Type B pancreatic cell (in vitro differentiated cells): ENCODE measurements at regions not wholly inside any gene's neighbourhood (a gene's known extent, or its start where the extent isn't known, plus 50 kb on each side); places are given as distances from the start of the nearest gene placed in this dataset.

Experiments
- DNase-seq: peaks from one replicate; pipeline ENCODE4 v3.0.0; 2021; ENCODE audit warnings: mixed read lengths; ENCODE audit not compliant: unreplicated experiment; ENCODE audit errors: extremely low spot score
- H3K27ac Mint-ChIP-seq: 2 replicates; pipeline ENCODE4 v1.8.0; 2021; ENCODE audit warnings: mild to moderate bottlenecking, mixed read lengths
- H3K27me3 Mint-ChIP-seq: 2 replicates; pipeline ENCODE4 v1.8.0; 2021; ENCODE audit warnings: mixed read lengths
- H3K36me3 Mint-ChIP-seq: 2 replicates; pipeline ENCODE4 v1.8.0; 2021; ENCODE audit warnings: mixed read lengths
- H3K4me1 Mint-ChIP-seq: one replicate; pipeline ENCODE4 v1.8.0; 2021; ENCODE audit warnings: mixed read lengths; ENCODE audit not compliant: unreplicated experiment
- H3K4me3 Mint-ChIP-seq: 2 replicates; pipeline ENCODE4 v1.8.0; 2021; ENCODE audit warnings: mild to moderate bottlenecking, mixed read lengths
- H3K9me3 Mint-ChIP-seq: 2 replicates; pipeline ENCODE4 v1.8.0; 2021; ENCODE audit warnings: mixed read lengths
- TF ChIP-seq, protein P1 (sequence below): fragments of 200-600 bp; sonication (generic); conservative IDR thresholded peaks from 2 replicates; pipeline ENCODE4 v1.5.0; 2021; ENCODE audit warnings: antibody characterized with exemption, mild to moderate bottlenecking

DNA sequence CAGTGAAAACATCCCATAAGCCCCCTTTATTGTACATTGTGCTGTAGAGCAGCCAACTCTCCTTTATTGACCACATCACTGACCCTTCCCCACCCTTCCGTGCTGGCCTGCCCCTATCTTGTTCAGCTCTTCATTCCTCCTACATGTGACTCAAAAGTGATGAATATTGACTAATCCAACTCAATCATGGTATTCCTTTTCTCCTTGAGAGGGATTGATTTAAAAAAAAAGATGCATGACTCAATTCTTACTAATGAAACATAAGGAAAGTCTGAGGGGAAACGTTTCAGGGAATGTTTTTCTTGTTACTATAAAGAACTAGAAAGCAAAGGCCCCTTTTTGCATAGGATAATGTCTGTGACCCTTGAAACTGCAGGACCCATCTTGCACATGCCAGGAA is 125.2 kb upstream of the SOX9 start:
- TF ChIP-seq, protein P1, sequence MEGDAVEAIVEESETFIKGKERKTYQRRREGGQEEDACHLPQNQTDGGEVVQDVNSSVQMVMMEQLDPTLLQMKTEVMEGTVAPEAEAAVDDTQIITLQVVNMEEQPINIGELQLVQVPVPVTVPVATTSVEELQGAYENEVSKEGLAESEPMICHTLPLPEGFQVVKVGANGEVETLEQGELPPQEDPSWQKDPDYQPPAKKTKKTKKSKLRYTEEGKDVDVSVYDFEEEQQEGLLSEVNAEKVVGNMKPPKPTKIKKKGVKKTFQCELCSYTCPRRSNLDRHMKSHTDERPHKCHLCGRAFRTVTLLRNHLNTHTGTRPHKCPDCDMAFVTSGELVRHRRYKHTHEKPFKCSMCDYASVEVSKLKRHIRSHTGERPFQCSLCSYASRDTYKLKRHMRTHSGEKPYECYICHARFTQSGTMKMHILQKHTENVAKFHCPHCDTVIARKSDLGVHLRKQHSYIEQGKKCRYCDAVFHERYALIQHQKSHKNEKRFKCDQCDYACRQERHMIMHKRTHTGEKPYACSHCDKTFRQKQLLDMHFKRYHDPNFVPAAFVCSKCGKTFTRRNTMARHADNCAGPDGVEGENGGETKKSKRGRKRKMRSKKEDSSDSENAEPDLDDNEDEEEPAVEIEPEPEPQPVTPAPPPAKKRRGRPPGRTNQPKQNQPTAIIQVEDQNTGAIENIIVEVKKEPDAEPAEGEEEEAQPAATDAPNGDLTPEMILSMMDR = no peak
- no peaks in the 10 kb centered on the region for H3K9me3 Mint-ChIP-seq
- no peak overlapping the region for H3K4me3 Mint-ChIP-seq
- H3K27ac Mint-ChIP-seq = no peak overlapping the region
- peaks cover 4% of the 10 kb centered on the region for H3K27me3 Mint-ChIP-seq
- no peak for DNase-seq
- no peaks in the 10 kb centered on the region for H3K4me1 Mint-ChIP-seq
- H3K36me3 Mint-ChIP-seq = no peaks in the 10 kb centered on the region

- Mint-ChIP-seq H3K4me3 (no peak overlapping the region), H3K27ac (no peak overlapping the region), H3K4me1 (peaks cover 14% of the 10 kb centered on the region), H3K9me3 (no peaks in the 10 kb centered on the region), H3K36me3 (no peaks in the 10 kb centered on the region), H3K27me3 (peaks cover 33% of the 10 kb centered on the region)
- TF ChIP-seq, protein P1 = no peak
- no peak for DNase-seq
These were observed 116.8 kb upstream of the SOX9 start for GRCh38 chr17:72004011-72004427.

DNA sequence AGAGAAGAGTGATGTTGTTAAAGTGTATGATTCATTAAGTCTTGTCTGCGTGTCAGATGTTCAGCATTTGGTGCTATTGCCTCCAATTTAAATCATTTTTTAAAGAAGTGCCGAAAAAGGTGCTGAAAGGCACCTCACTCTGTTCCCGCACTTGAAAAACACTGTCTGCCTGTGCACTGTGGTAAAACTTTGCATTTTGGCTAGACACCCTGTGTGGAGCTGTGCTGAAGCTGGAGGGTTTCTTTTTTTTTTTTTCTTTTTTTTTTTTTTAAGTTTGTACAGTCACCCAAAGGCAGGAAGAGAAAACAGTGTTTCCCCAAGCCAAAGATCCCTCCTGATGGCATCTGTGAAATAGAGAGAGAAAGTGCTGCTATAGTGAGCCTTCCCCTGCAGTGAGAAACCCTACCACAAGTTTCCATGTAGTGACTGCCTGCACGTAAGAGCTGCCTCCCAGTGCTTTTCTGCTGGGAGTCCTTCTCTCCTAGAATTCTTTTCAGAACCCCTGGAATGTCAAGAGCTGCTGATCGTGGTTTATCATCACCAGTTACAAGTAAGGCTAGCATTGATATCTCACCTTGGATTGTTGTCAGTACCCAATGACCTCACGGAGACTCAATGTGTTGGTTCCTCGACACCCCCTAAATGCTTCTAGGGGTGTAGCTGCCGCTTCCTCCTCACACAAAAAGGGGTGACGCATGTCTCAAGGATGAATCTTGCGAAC is 116.0 kb upstream of the SOX9 start:
- peaks cover 33% of the 10 kb centered on the region for H3K27me3 Mint-ChIP-seq
- H3K4me1 Mint-ChIP-seq = peaks cover 14% of the 10 kb centered on the region
- no peak overlapping the region for H3K27ac Mint-ChIP-seq
- TF ChIP-seq, protein P1 = no peak
- no peaks in the 10 kb centered on the region for H3K9me3 Mint-ChIP-seq
- DNase-seq = no peak
- no peak overlapping the region for H3K4me3 Mint-ChIP-seq
- no peaks in the 10 kb centered on the region for H3K36me3 Mint-ChIP-seq

- peaks cover 14% of the 10 kb centered on the region for H3K4me1 Mint-ChIP-seq
- H3K27ac Mint-ChIP-seq = no peak overlapping the region
- peaks cover 29% of the 10 kb centered on the region for H3K27me3 Mint-ChIP-seq
- TF ChIP-seq, protein P1 = no peak
- H3K4me3 Mint-ChIP-seq = no peak overlapping the region
- H3K9me3 Mint-ChIP-seq = no peaks in the 10 kb centered on the region
- no peaks in the 10 kb centered on the region for H3K36me3 Mint-ChIP-seq
- no peak for DNase-seq
These were observed 115.3 kb upstream of the SOX9 start for GRCh38 chr17:72005332-72006163.

DNA sequence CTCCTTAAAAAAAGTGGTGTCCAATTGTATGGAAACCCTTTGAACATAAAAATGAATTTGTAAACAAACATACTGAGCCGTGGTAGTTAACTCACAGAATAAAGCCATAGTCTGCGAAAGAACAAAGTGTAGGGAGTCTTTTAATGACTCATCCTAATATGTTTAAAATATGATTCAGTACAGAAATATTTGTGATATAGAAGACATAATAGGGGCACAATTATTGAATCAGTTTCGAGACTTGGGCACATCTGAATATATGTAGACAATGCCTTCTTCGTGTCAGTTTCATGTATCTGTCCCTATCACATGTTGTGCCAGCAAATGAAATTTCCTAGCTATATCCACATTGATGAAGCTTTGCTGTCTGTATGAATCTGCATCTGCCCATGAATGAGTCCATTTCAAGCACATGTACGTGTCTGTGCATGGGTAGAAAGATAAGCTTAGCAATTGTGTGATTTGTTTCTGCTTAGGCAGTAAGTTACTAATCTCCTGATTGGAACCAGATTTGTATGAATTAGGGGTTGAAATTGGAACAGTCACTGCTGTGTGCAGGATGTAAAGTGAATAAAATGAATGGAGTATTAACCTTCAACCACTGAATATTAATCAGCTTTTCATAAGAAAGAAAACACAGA is 112.5 kb upstream of the SOX9 start:
- H3K9me3 Mint-ChIP-seq = no peaks in the 10 kb centered on the region
- no peak for DNase-seq
- H3K4me1 Mint-ChIP-seq = peaks cover 14% of the 10 kb centered on the region
- H3K36me3 Mint-ChIP-seq = no peaks in the 10 kb centered on the region
- H3K27ac Mint-ChIP-seq = no peak overlapping the region
- no peak overlapping the region for H3K4me3 Mint-ChIP-seq
- TF ChIP-seq, protein P1 = no peak
- peaks cover 34% of the 10 kb centered on the region for H3K27me3 Mint-ChIP-seq
